Occipital lobe (tissue), 1 donor: ENCODE measurements at regions not wholly inside any gene's neighbourhood (a gene's known extent, or its start where the extent isn't known, plus 50 kb on each side); places are given as distances from the start of the nearest gene placed in this dataset.

Experiments
- DNase-seq: peaks from one replicate; lab custom pipeline; 2025; lab: John Stamatoyannopoulos, UW

GRCh38 chr6:2536451-2536850, 214.3 kb downstream of the MYLK4 start:
- DNase-seq: no peak

GRCh38 chr6:2535506-2535905, 215.2 kb downstream of the MYLK4 start:
- DNase-seq: no peak

- no peak for DNase-seq
Measured at GRCh38 chr6:2534406-2535042, 216.2 kb downstream of the MYLK4 start.

GRCh38 chr6:2531426-2532215, 219.1 kb downstream of the MYLK4 start:
- no peak for DNase-seq

GRCh38 chr6:2529211-2529719, 221.5 kb downstream of the MYLK4 start:
- DNase-seq: no peak

GRCh38 chr6:2528156-2528555, 222.6 kb downstream of the MYLK4 start:
- DNase-seq: no peak

- DNase-seq: no peak
Measured at GRCh38 chr6:2526766-2527165, 224.0 kb downstream of the MYLK4 start.

- no peak for DNase-seq
Measured at GRCh38 chr6:2524090-2524489, 226.6 kb downstream of the MYLK4 start.

GRCh38 chr6:2523061-2523460, 227.7 kb downstream of the MYLK4 start:
- DNase-seq: no peak

- no peak for DNase-seq
Measured at GRCh38 chr6:2522521-2522920, 228.2 kb downstream of the MYLK4 start.

- no peak for DNase-seq
Measured at GRCh38 chr6:2517855-2518473, 232.8 kb downstream of the MYLK4 start.

- no peak for DNase-seq
Measured at GRCh38 chr6:2517401-2517800, 233.3 kb downstream of the MYLK4 start.

- DNase-seq: no peak
Measured at GRCh38 chr6:2516059-2516458, 234.7 kb downstream of the MYLK4 start.

- DNase-seq: no peak
Measured at GRCh38 chr6:2514965-2515543, 235.7 kb downstream of the MYLK4 start.

- no peak for DNase-seq
Measured at GRCh38 chr6:2512802-2513201, 237.9 kb downstream of the MYLK4 start.

- DNase-seq: no peak
Measured at GRCh38 chr6:2510316-2510715, 240.4 kb downstream of the MYLK4 start.

- DNase-seq: no peak
Measured at GRCh38 chr6:2509711-2510110, 241.0 kb downstream of the MYLK4 start.

- DNase-seq: no peak
Measured at GRCh38 chr6:2508071-2508470, 242.7 kb downstream of the MYLK4 start.

- no peak for DNase-seq
Measured at GRCh38 chr6:2507521-2508037, 243.1 kb downstream of the MYLK4 start.

- DNase-seq: no peak
Measured at GRCh38 chr6:2507016-2507415, 243.7 kb downstream of the MYLK4 start.

- no peak for DNase-seq
Measured at GRCh38 chr6:2505624-2506023, 245.1 kb downstream of the MYLK4 start.

GRCh38 chr6:2504495-2505064, 246.1 kb downstream of the MYLK4 start:
- DNase-seq: no peak
